ENCODE measurements at regions not wholly inside any gene's neighbourhood (a gene's known extent, or its start where the extent isn't known, plus 50 kb on each side); places are given as distances from the start of the nearest gene placed in this dataset.

GRCh38 chr14:99015833-99016232, 256.2 kb downstream of the BCL11B start:
- Histone ChIP-seq H3K4me1 (ENCODE audit: control insufficient read depth in 1 of 2, insufficient read depth in 2 of 2, low read depth in 1 of 2, low read length in 1 of 2) (no peaks in the 10 kb centered on the region), H3K79me2 (ENCODE audit: insufficient read depth) (no peaks in the 10 kb centered on the region), H3K4me3 (ENCODE audit: low read depth in 2 of 2, low read length in 1 of 2) (no peak overlapping the region), H4K20me1 (ENCODE audit: insufficient read depth) (no peaks in the 10 kb centered on the region), H3K27ac (ENCODE audit: low read depth in 2 of 2, low read length in 1 of 2) (no peak overlapping the region), H3K27me3 (ENCODE audit: insufficient read depth) (peaks cover 40% of the 10 kb centered on the region), H2AFZ (ENCODE audit: low read depth) (no peak overlapping the region), H3K36me3 (replicated peaks in 1 of 2; ENCODE audit: control insufficient read depth in 1 of 2, insufficient read depth in 2 of 2, low read length in 1 of 2) (no peaks in the 10 kb centered on the region), H3K9me2 (no peaks in the 10 kb centered on the region), H3K9me3 (no peaks in the 10 kb centered on the region), H3K4me2 (no peak overlapping the region), H3K9ac (no peak overlapping the region), H3F3A (replicated peaks; ENCODE audit: insufficient read depth) (no peaks in the 10 kb centered on the region)
- ChIA-PET CTCF (no interaction called here), POLR2A (no interaction called here)
- TF ChIP-seq EZH2phosphoT487 (IDR thresholded peaks at IDR 0.05; ENCODE audit: borderline replicate concordance, low read depth) (no peak), RFX5 (IDR thresholded peaks at IDR 0.05; ENCODE audit: low read length) (no peak), JUND (IDR thresholded peaks at IDR 0.05) (no peak), NFIC (IDR thresholded peaks at IDR 0.05; ENCODE audit: borderline replicate concordance) (no peak), FOSL2 (IDR thresholded peaks at IDR 0.05; ENCODE audit: borderline replicate concordance, low read depth) (no peak), TEAD4 (IDR thresholded peaks at IDR 0.05; ENCODE audit: borderline replicate concordance, insufficient read depth) (no peak), CTCF (IDR thresholded peaks at IDR 0.05) (no peak), EP300 (IDR thresholded peaks at IDR 0.05; ENCODE audit: borderline replicate concordance in 1 of 2, low read depth in 1 of 2, low read length in 1 of 2) (no peak), TAF1 (IDR thresholded peaks at IDR 0.05; ENCODE audit: borderline replicate concordance, low read depth, low read length) (no peak), MXI1 (IDR thresholded peaks at IDR 0.05; ENCODE audit: low read depth, low read length) (no peak)
- TF ChIP-seq, protein P1, sequence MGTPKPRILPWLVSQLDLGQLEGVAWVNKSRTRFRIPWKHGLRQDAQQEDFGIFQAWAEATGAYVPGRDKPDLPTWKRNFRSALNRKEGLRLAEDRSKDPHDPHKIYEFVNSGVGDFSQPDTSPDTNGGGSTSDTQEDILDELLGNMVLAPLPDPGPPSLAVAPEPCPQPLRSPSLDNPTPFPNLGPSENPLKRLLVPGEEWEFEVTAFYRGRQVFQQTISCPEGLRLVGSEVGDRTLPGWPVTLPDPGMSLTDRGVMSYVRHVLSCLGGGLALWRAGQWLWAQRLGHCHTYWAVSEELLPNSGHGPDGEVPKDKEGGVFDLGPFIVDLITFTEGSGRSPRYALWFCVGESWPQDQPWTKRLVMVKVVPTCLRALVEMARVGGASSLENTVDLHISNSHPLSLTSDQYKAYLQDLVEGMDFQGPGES (IDR thresholded peaks at IDR 0.05; ENCODE audit: low read depth, low read length) = no peak
- no peak for DNase-seq
- WGBS (ENCODE audit: low lambda C conversion rate) = 19% methylated on average over 7 of the region's 14 CpGs

DNA sequence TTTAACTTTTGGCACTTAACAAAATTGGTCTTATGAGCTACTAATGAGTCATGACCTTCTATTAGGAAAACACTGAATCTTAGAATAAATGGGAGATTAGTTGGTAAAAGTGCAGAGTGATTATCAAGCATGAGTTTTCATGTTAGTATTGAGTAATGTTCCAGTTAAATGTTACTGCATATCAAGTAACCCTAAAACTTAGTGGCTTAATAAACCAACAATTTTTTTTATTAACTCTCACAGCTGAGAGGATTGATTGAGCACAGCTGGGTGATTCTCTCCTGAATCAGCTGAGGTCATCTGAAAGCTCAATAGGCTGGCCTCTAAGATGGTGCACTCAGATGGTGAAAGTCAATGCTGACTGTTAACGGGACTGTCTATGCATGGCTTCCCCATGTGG, 248.6 kb downstream of the BCL11B start:
- POLR2A ChIA-PET = no interaction called here
- TF ChIP-seq GATA2 (CRISPR knock-in tag; IDR thresholded peaks at IDR 0.05) (no peak), EZH2phosphoT487 (IDR thresholded peaks at IDR 0.05; ENCODE audit: borderline replicate concordance, low read depth) (no peak), FOXM1 (IDR thresholded peaks at IDR 0.05; ENCODE audit: low read depth) (no peak), NFIC (IDR thresholded peaks at IDR 0.05; ENCODE audit: borderline replicate concordance) (no peak), MEF2A (IDR thresholded peaks at IDR 0.05; ENCODE audit: borderline replicate concordance, low read depth) (no peak), TAF1 (IDR thresholded peaks at IDR 0.05; ENCODE audit: borderline replicate concordance, low read depth, low read length) (no peak), ELF1 (IDR thresholded peaks at IDR 0.05) (no peak), FOSL2 (IDR thresholded peaks at IDR 0.05; ENCODE audit: borderline replicate concordance, low read depth) (no peak), ZBTB33 (IDR thresholded peaks at IDR 0.05; ENCODE audit: borderline replicate concordance, low read depth) (no peak), REST (IDR thresholded peaks at IDR 0.05; ENCODE audit: low read depth, low read length) (no peak), SMC3 (IDR thresholded peaks at IDR 0.05; ENCODE audit: low read depth, low read length) (no peak), GABPA (IDR thresholded peaks at IDR 0.05; ENCODE audit: low read depth) (no peak)

More for the DNA sequence above, 248.6 kb downstream of the BCL11B start:
- peaks cover 34% of the 10 kb centered on the region for H3K27me3 ChIP-seq (ENCODE audit: insufficient read depth)
- H3F3A ChIP-seq (replicated peaks; ENCODE audit: insufficient read depth) = no peaks in the 10 kb centered on the region
- no peak overlapping the region for H3K27ac ChIP-seq (ENCODE audit: low read depth in 2 of 2, low read length in 1 of 2)
- no peaks in the 10 kb centered on the region for H3K36me3 ChIP-seq (replicated peaks in 1 of 2; ENCODE audit: control insufficient read depth in 1 of 2, insufficient read depth in 2 of 2, low read length in 1 of 2)
- H3K79me2 ChIP-seq (ENCODE audit: insufficient read depth) = no peaks in the 10 kb centered on the region
- no peak overlapping the region for H3K4me2 ChIP-seq
- no peaks in the 10 kb centered on the region for H3K9me2 ChIP-seq
- H4K20me1 ChIP-seq (ENCODE audit: insufficient read depth) = no peaks in the 10 kb centered on the region
- no peak overlapping the region for H3K4me3 ChIP-seq (ENCODE audit: low read depth in 2 of 2, low read length in 1 of 2)
- WGBS (ENCODE audit: low lambda C conversion rate) = 11% methylated on average over 1 of the region's 1 CpG
- H3K4me1 ChIP-seq (ENCODE audit: control insufficient read depth in 1 of 2, insufficient read depth in 2 of 2, low read depth in 1 of 2, low read length in 1 of 2) = no peaks in the 10 kb centered on the region
- no peak overlapping the region for H3K9ac ChIP-seq
- no peak overlapping the region for H2AFZ ChIP-seq (ENCODE audit: low read depth)
- H3K9me3 ChIP-seq = no peaks in the 10 kb centered on the region
- no peak for DNase-seq
- CTCF ChIA-PET = no interaction called here

Measured in SK-N-SH (cell line).